GM23248 (cell line): ENCODE measurements at regions not wholly inside any gene's neighbourhood (a gene's known extent, or its start where the extent isn't known, plus 50 kb on each side); places are given as distances from the start of the nearest gene placed in this dataset.
"Not testable (repeated sequence)": the region's sequence is repeated elsewhere in the genome, so short reads cannot be mapped to it uniquely, and the experiment has no call there.

Experiments
- DNase-seq: peaks from one replicate; pipeline ENCODE4 v3.0.0-alpha.2; 2015
- H2AFZ ChIP-seq: fragments of 200-600 bp; sonication (generic); 2 replicates; pipeline ENCODE4 v1.6.1; 2016; ENCODE audit warnings: antibody characterized with exemption
- H3F3A ChIP-seq: fragments of 200-600 bp; sonication (generic); 2 replicates; pipeline ENCODE4 v1.6.1; 2016; ENCODE audit warnings: mild to moderate bottlenecking, antibody characterized with exemption, mixed run types; ENCODE audit not compliant: insufficient read depth
- H3K27ac ChIP-seq: fragments of 200-600 bp; sonication (generic); 2 replicates; pipeline ENCODE4 v1.5.1; 2016; ENCODE audit warnings: mild to moderate bottlenecking
- H3K27me3 ChIP-seq: fragments of 200-600 bp; sonication (generic); replicated peaks from 2 replicates; pipeline ENCODE4 v1.6.1; 2016; ENCODE audit warnings: mild to moderate bottlenecking; ENCODE audit not compliant: insufficient read depth
- H3K36me3 ChIP-seq: fragments of 200-600 bp; sonication (generic); 2 replicates; pipeline ENCODE4 v1.6.1; 2016; ENCODE audit warnings: low read depth, mild to moderate bottlenecking
- H3K4me1 ChIP-seq: fragments of 200-600 bp; sonication (generic); 2 replicates; pipeline ENCODE4 v1.6.1; 2016; ENCODE audit warnings: mild to moderate bottlenecking; ENCODE audit not compliant: insufficient read depth
- H3K4me2 ChIP-seq: fragments of 200-600 bp; sonication (generic); one replicate; pipeline ENCODE4 v1.6.1; 2016; ENCODE audit warnings: mild to moderate bottlenecking; ENCODE audit not compliant: unreplicated experiment
- H3K4me3 ChIP-seq: fragments of 200-600 bp; sonication (generic); 2 replicates; pipeline ENCODE4 v1.5.1; 2016; ENCODE audit warnings: mild to moderate bottlenecking
- H3K79me2 ChIP-seq: fragments of 200-600 bp; sonication (generic); 2 replicates; pipeline ENCODE4 v1.6.1; 2016; ENCODE audit warnings: mild to moderate bottlenecking; ENCODE audit not compliant: insufficient read depth
- H3K9ac ChIP-seq: fragments of 200-600 bp; sonication (generic); 2 replicates; pipeline ENCODE4 v1.6.1; 2016; ENCODE audit warnings: mild to moderate bottlenecking
- H3K9me2 ChIP-seq: fragments of 200-600 bp; sonication (generic); 2 replicates; pipeline ENCODE4 v1.6.1; 2016; ENCODE audit warnings: mixed run types, mild to moderate bottlenecking, moderate library complexity; ENCODE audit not compliant: insufficient read depth
- H3K9me3 ChIP-seq: fragments of 200-600 bp; sonication (generic); one replicate; pipeline ENCODE4 v1.6.1; 2017; ENCODE audit warnings: low read depth
- H4K20me1 ChIP-seq: fragments of 200-600 bp; sonication (generic); 2 replicates; pipeline ENCODE4 v1.6.0; 2016; ENCODE audit not compliant: insufficient read depth
- EZH2 ChIP-seq: fragments of 200-600 bp; sonication (generic); IDR thresholded peaks from 2 replicates; pipeline ENCODE4 v1.6.1; 2018; ENCODE audit warnings: antibody characterized with exemption, mild to moderate bottlenecking; ENCODE audit not compliant: insufficient read depth, poor library complexity, severe bottlenecking
- EZH2phosphoT487 ChIP-seq: fragments of 200-600 bp; sonication (generic); IDR thresholded peaks from 2 replicates; pipeline ENCODE4 v1.6.1; 2018; ENCODE audit warnings: antibody characterized with exemption, moderate library complexity, mild to moderate bottlenecking, low read depth; ENCODE audit not compliant: insufficient read depth
- WGBS, 2 experiments: methylation state at CpG; one replicate each; pipeline ENCODE4 v1.1.6; 2015 to 2017; ENCODE audit warnings: low lambda C conversion rate in 2 of 2, low coverage in 1 of 2; ENCODE audit errors: missing lambda C conversion rate in 2 of 2; 5-methylcytosine and 5-hydroxymethylcytosine counted together
- in situ Hi-C: fragments of 300-500 bp; cut with MboI; formaldehyde crosslinking; loops from 2 replicates; pipeline ENCODE4 v1.15.0; 2020

DNA sequence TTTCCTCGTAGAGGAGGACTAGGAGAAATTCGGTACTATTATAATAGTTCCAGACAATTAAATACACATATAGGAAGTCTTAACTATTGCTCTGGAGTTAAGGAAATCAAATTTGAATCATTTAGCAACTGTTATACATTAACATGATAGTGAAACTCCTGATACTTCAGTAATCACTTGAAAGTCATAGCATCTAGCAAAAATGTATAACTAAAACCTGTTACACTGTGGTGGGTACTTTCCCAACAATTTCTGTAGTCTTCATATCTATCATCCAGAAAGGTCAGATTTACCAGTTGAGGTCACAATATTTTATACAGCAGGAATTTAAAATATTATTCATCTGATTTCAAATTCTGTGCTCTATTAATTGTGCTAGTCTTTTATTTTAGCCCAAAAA, 669.6 kb upstream of the PCDH10 start:
- no peaks in the 10 kb centered on the region for H3K9me3 ChIP-seq
- WGBS, 2 experiments, result 2 to 3% methylated on average over 2 of the region's 2 CpGs
- H3K9ac ChIP-seq, result no peak overlapping the region
- H3K36me3 ChIP-seq, result no peaks in the 10 kb centered on the region
- H3K27me3 ChIP-seq, result no peaks in the 10 kb centered on the region
- no peak overlapping the region for H3K4me2 ChIP-seq
- no peak overlapping the region for H3K27ac ChIP-seq
- H3K79me2 ChIP-seq, result no peaks in the 10 kb centered on the region
- H3F3A ChIP-seq, result no peaks in the 10 kb centered on the region
- no peak overlapping the region for H2AFZ ChIP-seq
- TF ChIP-seq EZH2 (no peak), EZH2phosphoT487 (no peak)
- in situ Hi-C loops, result no loop called here
- no peak for DNase-seq
- no peaks in the 10 kb centered on the region for H3K4me1 ChIP-seq
- H3K4me3 ChIP-seq, result no peak overlapping the region
- no peaks in the 10 kb centered on the region for H3K9me2 ChIP-seq
- no peaks in the 10 kb centered on the region for H4K20me1 ChIP-seq

DNA sequence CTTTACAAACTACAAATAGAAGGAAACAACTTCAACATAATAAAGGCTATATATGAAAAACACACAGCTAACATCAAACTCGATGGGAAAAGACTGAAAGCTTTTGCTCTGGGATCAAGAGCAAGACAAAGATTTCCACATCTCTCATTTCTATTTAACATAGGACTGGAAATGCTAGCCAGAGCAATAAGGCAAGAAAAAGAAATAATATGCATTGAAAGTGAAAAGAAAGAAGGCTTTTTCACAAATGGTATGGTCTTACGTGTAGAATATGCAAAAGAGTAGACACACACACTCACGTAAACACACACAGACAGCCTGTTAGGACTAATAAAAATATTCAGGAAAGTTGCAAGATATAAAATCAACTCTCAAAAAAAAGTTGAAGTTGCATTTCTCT, 660.5 kb upstream of the PCDH10 start:
- H3K9me2 ChIP-seq, result no peaks in the 10 kb centered on the region
- H3F3A ChIP-seq, result no peaks in the 10 kb centered on the region
- no peak overlapping the region for H3K4me3 ChIP-seq
- DNase-seq, result no peak
- no peaks in the 10 kb centered on the region for H4K20me1 ChIP-seq
- no peak for TF ChIP-seq EZH2
- no peak for TF ChIP-seq EZH2phosphoT487
- no peaks in the 10 kb centered on the region for H3K9me3 ChIP-seq
- in situ Hi-C loops, result no loop called here
- H3K27ac ChIP-seq, result no peak overlapping the region
- no peaks in the 10 kb centered on the region for H3K36me3 ChIP-seq
- H3K9ac ChIP-seq, result no peak overlapping the region
- H2AFZ ChIP-seq, result no peak overlapping the region
- no peaks in the 10 kb centered on the region for H3K4me1 ChIP-seq
- H3K27me3 ChIP-seq, result no peaks in the 10 kb centered on the region
- H3K4me2 ChIP-seq, result no peak overlapping the region
- no peaks in the 10 kb centered on the region for H3K79me2 ChIP-seq
- WGBS, 2 experiments, result 26 to 33% methylated on average over 3 of the region's 3 CpGs

DNA sequence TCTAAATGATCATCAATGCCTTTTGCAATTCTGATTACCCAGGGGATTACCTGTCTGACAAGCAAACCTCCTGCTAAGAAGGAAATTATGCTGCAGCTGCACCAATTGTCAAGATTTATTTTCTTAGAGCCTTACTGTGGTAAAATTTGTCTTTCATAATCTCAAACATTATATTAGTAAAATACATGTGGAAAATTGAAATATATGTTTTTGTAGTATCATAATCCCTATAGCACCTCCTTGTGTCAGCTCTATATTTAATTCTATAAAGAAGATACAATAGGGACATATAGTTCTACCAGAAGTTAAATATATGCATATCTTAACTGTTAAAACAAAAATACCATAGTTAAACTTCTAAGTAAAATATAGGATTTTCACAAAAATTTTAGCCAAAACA, 655.6 kb upstream of the PCDH10 start:
- no peak overlapping the region for H3K4me3 ChIP-seq
- DNase-seq, result no peak
- H3K9me3 ChIP-seq, result no peaks in the 10 kb centered on the region
- H3K36me3 ChIP-seq, result no peaks in the 10 kb centered on the region
- in situ Hi-C loops, result no loop called here
- H3F3A ChIP-seq, result no peaks in the 10 kb centered on the region
- H3K4me2 ChIP-seq, result no peak overlapping the region
- no peak overlapping the region for H3K27ac ChIP-seq
- H4K20me1 ChIP-seq, result no peaks in the 10 kb centered on the region
- no peak overlapping the region for H2AFZ ChIP-seq
- no peak overlapping the region for H3K9ac ChIP-seq
- no peaks in the 10 kb centered on the region for H3K79me2 ChIP-seq
- H3K9me2 ChIP-seq, result no peaks in the 10 kb centered on the region
- H3K4me1 ChIP-seq, result no peaks in the 10 kb centered on the region
- TF ChIP-seq EZH2phosphoT487 (no peak), EZH2 (no peak)
- H3K27me3 ChIP-seq, result no peaks in the 10 kb centered on the region

DNA sequence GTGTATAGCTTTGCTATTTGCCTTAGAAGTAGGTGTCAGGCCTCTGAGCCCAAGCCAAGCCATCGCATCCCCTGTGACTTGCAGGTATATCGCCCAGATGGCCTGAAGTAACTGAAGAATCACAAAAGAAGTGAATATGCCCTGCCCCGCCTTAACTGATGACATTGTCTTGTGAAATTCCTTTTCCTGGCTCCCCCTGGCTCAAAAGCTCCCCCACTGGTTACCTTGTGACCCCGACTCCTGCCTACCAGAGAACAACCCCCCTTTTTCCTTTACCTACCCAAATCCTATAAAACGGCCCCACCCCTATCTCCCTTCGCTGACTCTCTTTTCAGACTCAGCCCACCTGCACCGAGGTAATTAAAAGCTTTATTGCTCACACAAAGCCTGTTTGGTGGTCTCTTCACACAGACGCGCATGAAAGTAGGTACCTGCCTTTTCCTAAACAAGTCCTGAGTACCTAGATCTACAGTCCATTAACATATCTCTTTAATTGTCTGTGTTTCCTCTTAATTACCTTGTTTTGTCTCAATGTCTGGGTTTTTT, 653.8 kb upstream of the PCDH10 start:
- H3K36me3 ChIP-seq, H3K9me2 ChIP-seq, H3K9me3 ChIP-seq, H3K27me3 ChIP-seq, H3K27ac ChIP-seq, H3K4me3 ChIP-seq, H3K9ac ChIP-seq, H3K79me2 ChIP-seq, in situ Hi-C loops, H3K4me1 ChIP-seq, DNase-seq, H3K4me2 ChIP-seq, H4K20me1 ChIP-seq, H3F3A ChIP-seq, H2AFZ ChIP-seq: not testable (repeated sequence)
- 25 to 32% methylated on average over 9 of the region's 9 CpGs for WGBS, 2 experiments

DNA sequence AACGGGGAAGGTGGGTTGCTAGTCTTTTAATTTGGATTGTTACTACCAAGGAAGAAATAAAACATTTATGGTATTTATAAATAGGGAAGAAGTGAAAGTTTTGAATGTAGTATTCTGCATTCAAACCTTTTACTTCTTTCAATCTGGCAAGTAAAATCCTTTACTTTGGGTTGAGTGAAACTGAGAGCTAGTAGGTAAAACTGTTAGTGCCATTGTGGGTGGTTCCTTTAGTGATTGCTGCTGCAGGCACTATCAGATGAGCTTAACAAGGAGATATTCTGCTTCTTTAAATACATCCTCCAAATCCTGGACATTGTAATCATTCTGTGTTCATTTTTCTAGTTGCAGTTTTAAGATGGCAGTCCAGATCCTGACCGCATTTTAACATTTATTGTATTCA, 650.9 kb upstream of the PCDH10 start:
- H3K4me1 ChIP-seq, result no peaks in the 10 kb centered on the region
- in situ Hi-C loops, result no loop called here
- H3K4me2 ChIP-seq, result no peak overlapping the region
- no peak overlapping the region for H3K9ac ChIP-seq
- H3K9me2 ChIP-seq, result no peaks in the 10 kb centered on the region
- H3K27me3 ChIP-seq, result no peaks in the 10 kb centered on the region
- 14 to 15% methylated on average over 2 of the region's 2 CpGs for WGBS, 2 experiments
- no peaks in the 10 kb centered on the region for H3K79me2 ChIP-seq
- H3F3A ChIP-seq, result no peaks in the 10 kb centered on the region
- H3K27ac ChIP-seq, result no peak overlapping the region
- no peaks in the 10 kb centered on the region for H4K20me1 ChIP-seq
- H3K4me3 ChIP-seq, result no peak overlapping the region
- no peak for DNase-seq
- H2AFZ ChIP-seq, result no peak overlapping the region
- H3K9me3 ChIP-seq, result no peaks in the 10 kb centered on the region
- TF ChIP-seq EZH2phosphoT487 (no peak), EZH2 (no peak)
- no peaks in the 10 kb centered on the region for H3K36me3 ChIP-seq
